Pancreas (tissue), 10 donors: ENCODE measurements at regions not wholly inside any gene's neighbourhood (a gene's known extent, or its start where the extent isn't known, plus 50 kb on each side); places are given as distances from the start of the nearest gene placed in this dataset.

Source experiments
- ATAC-seq, 4 donors: fragments of 200-7000 bp; cut with Tn5 transposase; one replicate each; pipeline versions ENCODE4 v1.8.0 to v1.9.1; 2020; ENCODE audit warnings: mild to moderate bottlenecking in 4 of 4, moderate library complexity in 4 of 4
- DNase-seq, 6 donors: peaks; one replicate each; pipeline ENCODE4 v3.0.0-alpha.2; 2020
- FAIRE-seq: peaks from 2 replicates; lab custom pipeline; 2012; peaks lifted over from hg19 to GRCh38; lab: Jason Lieb, UNC
- H3K27ac ChIP-seq, 4 donors: fragments of 200-600 bp; sonication (generic); 1 replicate in 3 of 4; 2 replicates in 1 of 4; pipeline versions ENCODE4 v1.5.0 to v1.8.0; 2020
- H3K27me3 ChIP-seq, 4 donors: fragments of 200-600 bp; one replicate each; pipeline ENCODE4 v1.8.0; 2021
- H3K36me3 ChIP-seq, 3 donors: fragments of 200-600 bp; sonication (generic) in 1 of 3; one replicate each; pipeline versions ENCODE4 v1.5.0 to v1.8.0; 2020 to 2021
- H3K4me1 ChIP-seq, 3 donors: fragments of 200-600 bp; one replicate each; pipeline ENCODE4 v1.8.0; 2021
- H3K4me3 ChIP-seq, 4 donors: fragments of 200-600 bp; sonication (generic) in 2 of 4; one replicate each; pipeline versions ENCODE4 v1.5.0 to v1.8.0; 2020 to 2021
- H3K9me3 ChIP-seq, 4 donors: fragments of 200-600 bp; one replicate each; pipeline ENCODE4 v1.8.0; 2021
- WGBS, 2 donors: extraction: QIAGEN DNeasy Blood & Tissue Kit; methylation state at CpG; one replicate each; pipeline ENCODE4 v1.1.7; 2013; 5-methylcytosine and 5-hydroxymethylcytosine counted together
- intact Hi-C, 3 donors: fragments of 100-400 bp; cut with DNase I; formaldehyde crosslinking; loops; one replicate each; pipeline versions ENCODE4 v1.11.1 to v1.14.2; 2022
- TF ChIP-seq, protein P1 (sequence below), 4 donors: fragments of 200-600 bp; sonication (generic) in 3 of 4; IDR thresholded peaks; one replicate each; pipeline versions ENCODE4 v1.5.0 to v1.8.0; 2021; ENCODE audit warnings: antibody characterized with exemption in 4 of 4
- donor health status: healthy with polysubstance abuse.
- donor health status: DM: no; HTN: no; CAD: no; lungs with moderate emphysema.
- donor health status: DM: no; HTN: no; CAD: no.
- donor health status: control.
- donor health status: control.
- donor health status: Bipolar disorder and iron deficiency.
- donor health status: DM: yes; HTN: yes; CAD: no.
- donor health status: DM: no; HTN: no; CAD: no.
- donor health status: DM: no; HTN: no; CAD: no.
- donor health status: DM: yes; HTN: yes; CAD: no.

DNA sequence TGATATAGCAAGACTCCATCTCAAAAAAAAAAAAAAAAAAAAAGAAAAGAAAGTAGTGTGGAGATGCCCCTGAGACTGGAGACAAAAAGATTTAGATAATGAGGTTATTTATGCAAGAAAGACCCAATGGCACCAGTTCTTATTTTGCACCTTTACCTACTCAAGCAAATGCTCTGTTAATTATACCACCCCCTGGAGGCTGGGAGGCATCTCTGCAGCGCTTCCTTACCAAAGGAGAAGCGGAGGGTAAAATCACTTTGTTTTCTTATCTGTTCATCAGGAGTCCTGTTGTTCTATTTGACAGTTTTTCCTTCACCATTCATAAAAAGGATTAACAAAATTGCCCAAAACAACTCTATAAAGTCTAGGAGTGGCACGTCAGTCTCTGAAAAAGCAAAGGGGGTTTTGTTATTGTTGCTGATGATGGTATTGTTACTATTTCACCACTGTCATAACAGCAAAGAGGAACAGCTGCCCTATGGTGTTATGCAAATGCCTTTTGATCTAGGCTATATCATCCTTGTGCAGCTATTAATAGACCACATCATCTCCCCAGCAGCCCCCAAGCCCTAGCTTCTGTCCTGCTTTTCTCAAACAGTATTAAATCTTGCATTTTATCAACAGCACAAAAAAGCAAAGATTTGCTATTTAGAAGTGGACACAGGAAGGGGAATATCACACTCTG lies 174.0 kb downstream of the PALM2AKAP2 start:
- no peak for ATAC-seq
- no peak for FAIRE-seq
- H3K4me1 ChIP-seq, result no peaks in the 10 kb centered on the region
- no peak overlapping the region for H3K27ac ChIP-seq
- no peaks in the 10 kb centered on the region for H3K27me3 ChIP-seq
- WGBS, 2 donors, result 93 to 98% methylated on average over 3 of the region's 3 CpGs
- no peak for DNase-seq
- intact Hi-C loops, result no loop called here
- H3K36me3 ChIP-seq, result no peaks in the 10 kb centered on the region
- TF ChIP-seq, protein P1, sequence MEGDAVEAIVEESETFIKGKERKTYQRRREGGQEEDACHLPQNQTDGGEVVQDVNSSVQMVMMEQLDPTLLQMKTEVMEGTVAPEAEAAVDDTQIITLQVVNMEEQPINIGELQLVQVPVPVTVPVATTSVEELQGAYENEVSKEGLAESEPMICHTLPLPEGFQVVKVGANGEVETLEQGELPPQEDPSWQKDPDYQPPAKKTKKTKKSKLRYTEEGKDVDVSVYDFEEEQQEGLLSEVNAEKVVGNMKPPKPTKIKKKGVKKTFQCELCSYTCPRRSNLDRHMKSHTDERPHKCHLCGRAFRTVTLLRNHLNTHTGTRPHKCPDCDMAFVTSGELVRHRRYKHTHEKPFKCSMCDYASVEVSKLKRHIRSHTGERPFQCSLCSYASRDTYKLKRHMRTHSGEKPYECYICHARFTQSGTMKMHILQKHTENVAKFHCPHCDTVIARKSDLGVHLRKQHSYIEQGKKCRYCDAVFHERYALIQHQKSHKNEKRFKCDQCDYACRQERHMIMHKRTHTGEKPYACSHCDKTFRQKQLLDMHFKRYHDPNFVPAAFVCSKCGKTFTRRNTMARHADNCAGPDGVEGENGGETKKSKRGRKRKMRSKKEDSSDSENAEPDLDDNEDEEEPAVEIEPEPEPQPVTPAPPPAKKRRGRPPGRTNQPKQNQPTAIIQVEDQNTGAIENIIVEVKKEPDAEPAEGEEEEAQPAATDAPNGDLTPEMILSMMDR (IDR thresholded peaks at IDR 0.05), result no peak
- H3K4me3 ChIP-seq, result no peak overlapping the region
- H3K9me3 ChIP-seq, result no peaks in the 10 kb centered on the region

- DNase-seq (no peak), FAIRE-seq (no peak), ATAC-seq (no peak)
- no peaks in the 10 kb centered on the region for H3K27me3 ChIP-seq
- no peak overlapping the region for H3K4me3 ChIP-seq
- no peaks in the 10 kb centered on the region for H3K36me3 ChIP-seq
- TF ChIP-seq, protein P1 (IDR thresholded peaks at IDR 0.05), result no peak
- no peaks in the 10 kb centered on the region for H3K9me3 ChIP-seq
- 26 to 27% methylated on average over 9 of the region's 9 CpGs for WGBS, 2 donors
- intact Hi-C loops, result no loop called here
- H3K27ac ChIP-seq, result no peak overlapping the region
- H3K4me1 ChIP-seq, result no peaks in the 10 kb centered on the region
Measured at GRCh38 chr9:109956717-109957440, 176.9 kb downstream of the PALM2AKAP2 start.

- Histone ChIP-seq H3K27ac (no peak overlapping the region), H3K4me1 (no peaks in the 10 kb centered on the region), H3K9me3 (no peaks in the 10 kb centered on the region), H3K4me3 (no peak overlapping the region), H3K36me3 (no peaks in the 10 kb centered on the region), H3K27me3 (no peaks in the 10 kb centered on the region)
- DNase-seq (no peak), FAIRE-seq (no peak), ATAC-seq (no peak)
- 80 to 89% methylated on average over 4 of the region's 4 CpGs for WGBS, 2 donors
- intact Hi-C loops, result no loop called here
- TF ChIP-seq, protein P1 (IDR thresholded peaks at IDR 0.05), result no peak
Measured at GRCh38 chr9:109959679-109960078, 179.7 kb downstream of the PALM2AKAP2 start.

- WGBS, 2 donors, result 74 to 78% methylated on average over 2 of the region's 2 CpGs
Measured at GRCh38 chr9:109961626-109962025, 181.6 kb downstream of the PALM2AKAP2 start.

More at GRCh38 chr9:109961626-109962025, 181.6 kb downstream of the PALM2AKAP2 start:
- Histone ChIP-seq H3K9me3 (no peaks in the 10 kb centered on the region), H3K27ac (no peak overlapping the region), H3K27me3 (no peaks in the 10 kb centered on the region), H3K4me3 (no peak overlapping the region), H3K4me1 (no peaks in the 10 kb centered on the region), H3K36me3 (no peaks in the 10 kb centered on the region)
- TF ChIP-seq, protein P1 (IDR thresholded peaks at IDR 0.05), result no peak
- DNase-seq (no peak), FAIRE-seq (no peak), ATAC-seq (no peak)
- intact Hi-C loops, result no loop called here
